Left ventricle myocardium inferior (tissue), 1 donor: ENCODE measurements at regions not wholly inside any gene's neighbourhood (a gene's known extent, or its start where the extent isn't known, plus 50 kb on each side); places are given as distances from the start of the nearest gene placed in this dataset.

Source experiments
- DNase-seq: peaks from one replicate; pipeline ENCODE4 v3.0.0-alpha.2; 2020
- H3K27ac ChIP-seq: fragments of 200-600 bp; replicated peaks from 2 replicates; pipeline ENCODE4 v1.8.0; 2021
- H3K27me3 ChIP-seq: fragments of 200-600 bp; 2 replicates; pipeline ENCODE4 v1.8.0; 2021; ENCODE audit warnings: low read depth
- H3K36me3 ChIP-seq: fragments of 200-600 bp; 2 replicates; pipeline ENCODE4 v1.8.0; 2021
- H3K4me1 ChIP-seq: fragments of 200-600 bp; 2 replicates; pipeline ENCODE4 v1.8.0; 2021
- H3K4me3 ChIP-seq: fragments of 200-600 bp; 2 replicates; pipeline ENCODE4 v1.8.0; 2021; ENCODE audit warnings: mild to moderate bottlenecking, moderate library complexity
- H3K9me3 ChIP-seq: fragments of 200-600 bp; replicated peaks from 2 replicates; pipeline ENCODE4 v1.8.0; 2021
- CTCF ChIP-seq: fragments of 200-600 bp; IDR thresholded peaks from 2 replicates; pipeline ENCODE4 v1.8.0; 2021; ENCODE audit warnings: antibody characterized with exemption, mild to moderate bottlenecking, borderline replicate concordance
- intact Hi-C: fragments of 100-400 bp; cut with micrococcal nuclease; formaldehyde crosslinking; loops from one replicate; pipeline ENCODE4 v1.11.0; 2022
- donor health status: DM: no; HTN: yes; CAD: no; lungs with severe emphysema.

- Histone ChIP-seq H3K4me3 (peak overlapping the region; percentile 38), H3K27me3 (no peaks in the 10 kb centered on the region)
- intact Hi-C loops = no loop called here
Observed at GRCh38 chr12:67910360-67911274, 78.6 kb upstream of the IFNG-AS1 start.

GRCh38 chr12:67911275-67911600 lies 78.0 kb upstream of the IFNG-AS1 start:
- H3K27ac ChIP-seq = peak overlapping the region; percentile 89
- H3K36me3 ChIP-seq = no peaks in the 10 kb centered on the region
- no peaks in the 10 kb centered on the region for H3K27me3 ChIP-seq
- peaks cover 5% of the 10 kb centered on the region for H3K4me1 ChIP-seq
- peak overlapping the region; percentile 38 for H3K4me3 ChIP-seq
- no peak for TF ChIP-seq CTCF
- H3K9me3 ChIP-seq = peaks cover 2% of the 10 kb centered on the region
- intact Hi-C loops = no loop called here
- peak; percentile 56 for DNase-seq

More at GRCh38 chr12:67910360-67911274, 78.6 kb upstream of the IFNG-AS1 start:
- Histone ChIP-seq H3K36me3 (no peaks in the 10 kb centered on the region), H3K9me3 (peaks cover 3% of the 10 kb centered on the region), H3K4me1 (peaks cover 5% of the 10 kb centered on the region), H3K27ac (peak overlapping the region; percentile 89)
- TF ChIP-seq CTCF = no peak
- DNase-seq = no peak

- peak overlapping the region; percentile 89 for H3K27ac ChIP-seq
- H3K9me3 ChIP-seq = no peaks in the 10 kb centered on the region
Observed at GRCh38 chr12:67911789-67912188, 77.5 kb upstream of the IFNG-AS1 start.

DNA sequence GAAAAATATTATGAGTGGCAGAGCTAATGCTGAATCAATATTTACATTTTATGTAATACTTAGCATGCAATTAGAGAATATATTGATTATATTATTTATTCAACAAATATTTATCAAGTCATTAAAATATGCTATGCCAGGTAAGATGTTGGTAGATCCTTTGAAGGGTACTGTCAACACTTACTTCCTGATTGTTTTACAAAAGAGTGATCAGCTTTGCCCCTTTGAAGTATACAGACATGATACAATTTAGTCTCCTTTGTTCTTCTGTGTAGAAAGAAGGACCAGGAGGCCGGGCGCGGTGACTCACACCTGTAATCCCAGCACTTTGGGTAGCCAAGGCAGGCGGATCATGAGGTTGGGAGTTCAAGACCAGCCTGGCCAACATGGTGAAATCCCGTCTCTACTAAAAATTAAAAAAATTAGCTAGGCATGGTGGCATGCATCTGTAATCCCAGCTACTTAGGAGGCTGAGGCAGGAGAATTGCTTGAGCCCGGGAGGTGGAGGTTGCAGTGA lies 73.9 kb upstream of the IFNG-AS1 start:
- no peaks in the 10 kb centered on the region for H3K27me3 ChIP-seq
- no peak overlapping the region for H3K27ac ChIP-seq
- H3K9me3 ChIP-seq = no peaks in the 10 kb centered on the region
- intact Hi-C loops = no loop called here
- DNase-seq = no peak
- H3K4me3 ChIP-seq = no peak overlapping the region
- H3K36me3 ChIP-seq = no peaks in the 10 kb centered on the region
- TF ChIP-seq CTCF = no peak
- H3K4me1 ChIP-seq = peaks cover 5% of the 10 kb centered on the region

More at GRCh38 chr12:67911789-67912188, 77.5 kb upstream of the IFNG-AS1 start:
- no peaks in the 10 kb centered on the region for H3K27me3 ChIP-seq
- TF ChIP-seq CTCF = no peak
- H3K36me3 ChIP-seq = no peaks in the 10 kb centered on the region
- peaks cover 5% of the 10 kb centered on the region for H3K4me1 ChIP-seq
- H3K4me3 ChIP-seq = peak overlapping the region; percentile 13
- intact Hi-C loops = no loop called here
- DNase-seq = no peak

- no peak for DNase-seq
- Histone ChIP-seq H3K4me3 (no peak overlapping the region), H3K36me3 (no peaks in the 10 kb centered on the region), H3K27me3 (no peaks in the 10 kb centered on the region), H3K27ac (no peak overlapping the region), H3K4me1 (peaks cover 5% of the 10 kb centered on the region), H3K9me3 (no peaks in the 10 kb centered on the region)
- no peak for TF ChIP-seq CTCF
- intact Hi-C loops = no loop called here
Observed at GRCh38 chr12:67916266-67916970, 72.8 kb upstream of the IFNG-AS1 start.
